Muscle of arm (tissue), 1 donor: ENCODE measurements at regions not wholly inside any gene's neighbourhood (a gene's known extent, or its start where the extent isn't known, plus 50 kb on each side); places are given as distances from the start of the nearest gene placed in this dataset.

Experiments
- DNase-seq: peaks from one replicate; pipeline ENCODE4 v3.0.0-alpha.2; 2013

GRCh38 chr6:156376091-156376490 is 401.1 kb upstream of the ARID1B start:
- DNase-seq = no peak

- DNase-seq = no peak
Observed at GRCh38 chr6:156359912-156360311, 417.3 kb upstream of the ARID1B start.

GRCh38 chr6:156352861-156353260 is 424.3 kb upstream of the ARID1B start:
- no peak for DNase-seq

- DNase-seq = no peak
Observed at GRCh38 chr6:156351346-156351966, 425.7 kb upstream of the ARID1B start.

DNA sequence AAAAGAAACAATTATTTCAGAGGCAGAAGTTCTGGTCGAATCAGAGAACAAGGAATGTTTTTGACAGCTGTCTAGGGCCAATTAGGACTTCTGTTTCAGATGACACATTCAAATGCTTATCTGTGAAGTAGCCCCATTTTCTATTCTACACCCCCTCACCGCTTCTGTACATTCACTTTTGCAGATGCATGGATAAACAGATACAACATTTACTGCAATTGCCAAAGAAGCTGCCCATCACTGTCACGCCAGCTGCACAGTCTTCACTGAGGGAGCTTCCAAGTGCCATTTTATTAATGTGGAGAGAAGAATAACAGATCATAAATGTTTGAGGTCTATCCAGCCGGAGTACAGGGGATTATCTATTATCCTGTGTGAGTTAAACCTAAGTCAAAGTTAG is 426.8 kb upstream of the ARID1B start:
- DNase-seq = no peak

DNA sequence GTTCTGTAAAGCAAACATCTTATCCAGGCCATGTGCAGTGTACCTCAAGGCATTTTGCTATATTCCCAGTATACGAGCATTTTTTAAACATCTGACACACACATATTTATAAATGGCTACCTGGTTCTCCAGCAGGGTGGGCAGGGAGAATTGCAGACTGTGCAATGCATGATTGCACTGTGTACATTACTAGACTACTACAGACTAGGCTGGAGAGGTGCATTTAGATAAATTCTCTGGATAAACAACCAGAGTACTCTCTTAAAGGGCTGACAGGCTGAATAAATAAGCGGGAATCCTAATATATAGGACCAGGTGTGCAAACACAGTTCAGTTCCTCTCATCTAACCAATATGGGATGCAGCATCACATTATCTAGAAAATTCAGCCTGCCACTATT is 428.3 kb upstream of the ARID1B start:
- DNase-seq = no peak

DNA sequence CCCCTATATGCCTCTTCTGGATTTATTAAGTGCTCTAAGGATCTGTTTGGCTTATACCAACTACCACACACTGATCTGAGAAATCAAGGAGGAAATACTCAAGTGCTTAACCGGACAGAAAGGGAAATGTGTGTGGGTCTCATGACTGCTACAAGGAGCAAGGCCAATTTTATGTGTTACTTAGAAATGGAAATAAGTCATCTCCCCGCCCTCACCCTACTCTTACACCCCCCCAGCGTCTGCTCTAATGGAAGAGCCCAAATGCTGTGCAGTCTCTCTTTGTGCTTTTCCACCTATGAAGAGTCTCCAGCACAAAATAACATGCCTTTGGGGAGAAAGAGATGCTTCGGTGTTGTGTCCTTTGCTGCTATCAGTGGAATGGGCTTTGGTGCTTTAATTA is 428.8 kb upstream of the ARID1B start:
- DNase-seq = no peak

GRCh38 chr6:156347656-156348055 is 429.5 kb upstream of the ARID1B start:
- DNase-seq = no peak

DNA sequence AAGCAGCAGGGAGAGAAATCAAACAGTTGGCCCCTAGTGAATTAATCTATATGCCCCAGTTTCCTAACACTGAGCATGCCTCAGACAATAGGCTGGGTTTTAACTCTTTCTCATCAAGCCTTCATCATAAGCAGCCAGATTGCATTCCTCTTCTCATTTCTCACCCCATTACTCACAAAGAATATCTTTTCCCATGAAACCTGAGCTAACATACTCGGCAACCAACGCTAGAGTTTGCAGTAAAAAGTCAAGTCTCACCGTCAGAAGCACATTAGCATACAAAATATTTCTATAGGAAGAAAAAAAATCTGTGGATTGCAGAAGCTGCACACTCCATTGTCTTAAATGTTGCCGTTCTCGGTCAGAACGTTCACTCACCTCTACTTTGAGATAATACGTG is 429.9 kb upstream of the ARID1B start:
- no peak for DNase-seq

GRCh38 chr6:156345700-156346099 is 431.5 kb upstream of the ARID1B start:
- DNase-seq = no peak

DNA sequence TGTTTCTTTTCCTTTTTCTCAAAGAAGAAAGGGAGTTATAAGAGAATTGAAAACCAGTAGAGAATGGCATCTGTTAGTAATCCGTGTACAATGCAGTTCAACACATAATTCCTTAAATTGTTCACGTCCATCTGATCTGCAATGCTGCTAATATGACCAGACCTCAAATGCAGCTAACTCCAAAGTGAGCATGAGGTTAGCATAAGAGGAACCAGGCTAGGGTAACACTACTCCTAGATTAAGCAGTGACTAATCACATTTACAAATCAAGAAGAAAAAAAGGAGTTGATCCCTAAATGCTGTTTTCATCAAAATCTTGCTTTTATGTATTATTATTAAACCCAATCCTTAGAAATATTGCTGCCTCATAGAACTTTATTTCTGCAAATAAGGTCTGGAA is 432.7 kb upstream of the ARID1B start:
- DNase-seq = no peak

DNA sequence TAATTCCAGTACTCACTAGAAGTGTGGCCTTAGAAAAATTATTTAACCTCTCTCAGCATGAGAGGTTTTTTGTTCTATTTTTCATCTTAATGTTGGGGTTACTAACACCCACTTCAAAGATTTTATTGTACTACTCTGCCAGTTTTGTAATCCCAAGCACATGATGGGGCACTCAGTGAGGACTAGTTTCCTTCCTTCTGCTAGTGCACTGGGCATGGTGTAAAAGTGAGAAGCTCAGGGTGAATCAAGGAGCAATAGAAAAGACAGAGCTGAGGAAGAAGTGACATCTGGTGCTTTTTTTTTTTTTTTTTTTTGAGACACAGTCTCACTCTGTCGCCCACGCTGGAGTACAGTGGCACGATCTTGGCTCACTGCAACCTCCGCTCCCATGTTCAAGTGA is 439.4 kb upstream of the ARID1B start:
- DNase-seq = no peak

DNA sequence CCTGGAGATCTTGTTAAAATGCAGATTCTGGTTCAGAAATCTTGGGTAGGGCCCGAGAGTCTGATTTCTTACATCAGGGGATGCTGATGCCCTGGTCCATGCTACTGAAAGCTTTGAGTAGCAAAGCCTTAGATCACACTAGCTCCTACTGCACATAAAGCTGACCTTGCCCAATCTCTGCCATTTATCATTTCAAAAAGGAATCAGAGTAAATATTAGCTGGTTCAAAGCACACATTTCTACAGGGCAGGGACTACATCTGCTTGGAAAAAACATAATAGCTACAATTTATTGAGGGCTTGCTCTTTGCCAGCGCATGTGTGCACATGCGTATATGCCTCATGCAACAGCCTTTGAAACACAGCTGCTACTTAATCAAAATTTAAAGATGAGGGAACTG is 440.4 kb upstream of the ARID1B start:
- no peak for DNase-seq

- no peak for DNase-seq
Observed at GRCh38 chr6:156336089-156336488, 441.1 kb upstream of the ARID1B start.

GRCh38 chr6:156334966-156335365 is 442.2 kb upstream of the ARID1B start:
- no peak for DNase-seq

DNA sequence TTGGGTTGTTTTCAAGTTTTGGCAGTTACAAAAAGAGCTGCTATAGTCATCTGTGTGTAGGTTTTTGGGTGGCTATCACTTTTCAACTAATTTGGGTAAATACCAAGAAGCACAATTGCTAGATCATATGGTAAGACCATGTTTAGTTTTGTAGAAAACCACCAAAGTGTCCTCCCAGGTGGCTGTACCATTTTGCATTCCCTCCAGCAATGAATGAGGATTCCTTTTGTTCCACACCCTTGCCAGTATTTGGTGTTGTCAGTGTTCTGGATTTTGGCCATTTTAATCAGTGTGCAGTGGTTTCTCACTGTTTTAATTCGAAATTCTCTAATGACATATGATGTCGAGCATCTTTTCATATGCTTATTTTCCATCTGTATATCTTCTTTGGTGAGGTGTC is 457.5 kb upstream of the ARID1B start:
- DNase-seq = no peak

GRCh38 chr6:156316583-156317125 is 460.5 kb upstream of the ARID1B start:
- no peak for DNase-seq

- no peak for DNase-seq
Observed at GRCh38 chr6:156315146-156315545, 462.0 kb upstream of the ARID1B start.

DNA sequence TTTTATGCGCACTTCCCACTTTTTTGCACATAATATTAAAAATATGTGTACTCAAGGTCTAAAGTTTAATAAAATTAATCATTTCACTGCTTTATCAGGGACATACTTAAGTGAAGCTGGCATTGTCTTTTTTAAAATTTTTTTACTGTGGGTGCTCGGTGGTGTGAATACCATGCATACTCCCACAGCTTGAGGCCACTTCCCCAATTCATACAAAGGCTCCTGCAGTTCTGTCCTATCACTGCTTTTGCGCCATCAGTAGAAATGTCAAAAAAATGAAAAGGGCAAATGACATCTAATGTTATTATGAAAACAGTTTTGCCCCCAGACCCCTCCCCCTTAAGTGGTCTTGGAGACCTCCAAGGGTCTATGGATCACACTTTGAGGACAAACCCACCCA is 464.1 kb upstream of the ARID1B start:
- no peak for DNase-seq

- no peak for DNase-seq
Observed at GRCh38 chr6:156311291-156311690, 465.9 kb upstream of the ARID1B start.

DNA sequence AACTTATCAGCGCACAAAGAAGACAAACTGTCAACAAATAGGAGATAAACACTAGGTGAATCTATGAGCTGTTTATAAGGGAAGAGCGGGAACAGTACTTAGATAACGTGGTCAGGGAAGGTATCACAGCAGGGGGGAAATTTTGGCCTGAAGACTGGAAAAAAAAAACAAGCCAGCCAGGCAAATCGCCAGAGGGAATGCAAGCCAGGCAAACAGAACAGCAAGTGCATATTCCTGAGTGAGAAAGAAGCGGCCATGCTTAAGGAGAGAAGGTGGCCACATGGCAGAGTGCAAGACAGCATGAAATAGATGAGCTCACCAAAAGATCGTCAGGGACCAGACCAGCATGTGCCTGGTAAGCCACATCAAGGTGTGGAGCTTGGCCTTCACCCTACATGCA is 466.5 kb upstream of the ARID1B start:
- DNase-seq = no peak

- no peak for DNase-seq
Observed at GRCh38 chr6:156309017-156309416, 468.2 kb upstream of the ARID1B start.

DNA sequence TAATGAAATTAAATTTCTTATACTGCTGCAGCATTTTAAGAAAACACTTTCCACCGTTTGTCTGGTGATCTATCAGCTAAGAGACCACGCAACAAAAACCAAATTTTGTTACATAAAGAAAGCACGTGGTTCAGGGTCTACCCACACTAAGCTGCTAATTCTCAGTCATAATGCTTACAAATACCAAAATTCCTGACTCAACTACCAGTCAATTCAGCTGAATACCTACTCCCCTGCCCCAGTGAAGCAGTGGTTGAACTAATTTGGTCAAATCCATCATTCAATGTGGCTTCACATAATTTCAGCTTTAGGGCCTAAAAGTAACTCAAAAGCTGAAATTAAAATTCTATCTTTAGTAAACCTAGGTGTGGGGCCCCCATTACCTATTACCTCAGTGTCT is 468.6 kb upstream of the ARID1B start:
- no peak for DNase-seq

DNA sequence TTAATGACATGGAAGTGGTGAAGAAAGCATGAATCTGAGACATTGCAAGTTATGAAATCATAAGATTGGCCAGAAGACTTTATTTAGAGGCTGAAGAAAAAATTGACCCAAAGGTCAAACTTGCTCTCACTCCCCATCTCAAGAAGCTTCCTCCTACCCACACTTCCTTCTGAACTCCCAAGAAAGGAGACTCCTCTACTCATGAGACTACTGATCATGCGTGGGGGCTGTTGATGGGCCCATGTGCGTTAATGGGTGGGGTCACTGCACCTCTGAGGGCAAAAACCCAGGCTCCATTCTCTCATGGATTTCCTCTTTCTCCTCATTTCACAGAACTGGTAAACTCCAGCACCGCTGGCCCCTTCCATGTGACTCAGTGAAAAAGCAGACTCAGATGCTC is 470.6 kb upstream of the ARID1B start:
- no peak for DNase-seq

DNA sequence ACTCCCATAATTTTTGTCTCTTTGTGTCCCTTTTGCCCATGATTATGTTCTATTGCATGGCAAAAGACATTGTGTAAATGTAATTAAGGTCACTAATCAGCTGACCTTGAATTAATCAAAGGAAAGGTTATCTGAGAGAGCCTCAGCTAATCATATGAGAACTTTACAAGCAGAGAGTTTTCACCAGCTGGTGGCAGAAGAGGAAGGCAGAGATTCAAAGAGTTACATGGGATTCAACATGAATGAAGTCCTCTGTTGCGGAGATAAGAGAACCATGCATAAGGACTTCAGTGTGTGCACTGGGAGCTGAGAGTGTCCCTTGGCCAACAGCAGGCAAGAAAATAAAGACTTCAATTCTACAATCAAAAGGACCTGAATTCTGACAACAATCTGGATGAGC is 494.1 kb upstream of the ARID1B start:
- DNase-seq = no peak
